IMR-90 (cell line): ENCODE measurements at regions not wholly inside any gene's neighbourhood (a gene's known extent, or its start where the extent isn't known, plus 50 kb on each side); places are given as distances from the start of the nearest gene placed in this dataset.

ENCODE experiments used
- ATAC-seq: fragments of 200-7000 bp; cut with Tn5 transposase; 2 replicates; pipeline ENCODE4 v1.9.1; 2020; ENCODE audit warnings: low read depth, mild to moderate bottlenecking, moderate library complexity
- BruUV-seq: library from RNA; stranded (reverse); fragments of 400-500 nt; replicated peaks from 2 replicates; lab custom pipeline; 2021; lab: Mats Ljungman, UMichigan
- CTCF ChIA-PET: fragments of 300-600 bp; formaldehyde crosslinking; extraction: SDS; loops from one replicate; lab custom pipeline; 2021; ENCODE audit warnings: antibody characterized with exemption; lab: Yijun Ruan, JAX
- POLR2A ChIA-PET: fragments of 300-600 bp; sonication (Branson Sonifier 250); formaldehyde crosslinking; loops from one replicate; lab custom pipeline; 2022; ENCODE audit warnings: antibody characterized with exemption; ENCODE audit not compliant: unreplicated experiment; lab: Charles Lee
- DNase-seq: peaks from one replicate; pipeline ENCODE4 v3.0.0; 2013
- H2AFZ ChIP-seq: replicated peaks from 2 replicates; pipeline ENCODE3; 2013; ENCODE audit warnings: low read length, mild to moderate bottlenecking; ENCODE audit not compliant: poor library complexity
- H2AK5ac ChIP-seq: 2 replicates; pipeline ENCODE4 v1.6.1; 2013; ENCODE audit warnings: low read depth, low read length, inconsistent platforms
- H2AK9ac ChIP-seq: replicated peaks from 2 replicates; pipeline ENCODE3; 2013; ENCODE audit warnings: mild to moderate bottlenecking, low read depth, low read length, moderate library complexity; ENCODE audit not compliant: poor library complexity
- H2BK120ac ChIP-seq: 2 replicates; pipeline ENCODE4 v1.6.1; 2013; ENCODE audit warnings: low read depth, low read length, inconsistent platforms
- H2BK15ac ChIP-seq: 3 replicates; pipeline ENCODE4 v1.6.1; 2013; ENCODE audit warnings: low read depth, low read length, inconsistent platforms
- H2BK20ac ChIP-seq: 2 replicates; pipeline ENCODE4 v1.6.1; 2013; ENCODE audit warnings: low read depth, mild to moderate bottlenecking, inconsistent platforms, low read length, moderate library complexity
- H2BK5ac ChIP-seq: 2 replicates; pipeline ENCODE4 v1.6.1; 2013; ENCODE audit warnings: mild to moderate bottlenecking, low read depth, low read length, inconsistent platforms; ENCODE audit not compliant: poor library complexity, severe bottlenecking
- H3K14ac ChIP-seq: replicated peaks from 2 replicates; pipeline ENCODE4 v1.6.1; 2013; ENCODE audit warnings: low read depth, low read length, inconsistent platforms
- H3K18ac ChIP-seq: 2 replicates; pipeline ENCODE4 v1.6.1; 2013; ENCODE audit warnings: low read depth, low read length, control low read depth
- H3K23ac ChIP-seq: 2 replicates; pipeline ENCODE4 v1.6.1; 2013; ENCODE audit warnings: low read depth, low read length, inconsistent platforms
- H3K27ac ChIP-seq: 2 replicates; pipeline ENCODE4 v1.5.1; 2013; ENCODE audit warnings: mild to moderate bottlenecking, control low read depth, low read length; ENCODE audit not compliant: insufficient read depth
- H3K27me3 ChIP-seq: 2 replicates; pipeline ENCODE4 v1.6.1; 2013; ENCODE audit warnings: low read length; ENCODE audit not compliant: control insufficient read depth, insufficient read depth
- H3K36me3 ChIP-seq: 2 replicates; pipeline ENCODE4 v1.6.1; 2013; ENCODE audit warnings: low read length, mixed read lengths; ENCODE audit not compliant: control insufficient read depth, insufficient read depth
- H3K4ac ChIP-seq: 2 replicates; pipeline ENCODE4 v1.6.1; 2013; ENCODE audit warnings: low read depth, low read length, inconsistent platforms
- H3K4me1 ChIP-seq: 2 replicates; pipeline ENCODE4 v1.6.1; 2013; ENCODE audit warnings: low read length, mixed read lengths; ENCODE audit not compliant: control insufficient read depth, insufficient read depth
- H3K4me2 ChIP-seq: 2 replicates; pipeline ENCODE4 v1.6.1; 2013; ENCODE audit warnings: low read depth, mild to moderate bottlenecking, control low read depth, low read length, moderate library complexity
- H3K4me3 ChIP-seq: 2 replicates; pipeline ENCODE4 v1.5.1; 2013; ENCODE audit warnings: low read depth, mild to moderate bottlenecking, control low read depth, low read length, moderate library complexity; ENCODE audit not compliant: insufficient read depth
- H3K56ac ChIP-seq: 2 replicates; pipeline ENCODE4 v1.6.1; 2013; ENCODE audit warnings: low read length, inconsistent platforms; ENCODE audit not compliant: insufficient read depth; ENCODE audit errors: extremely low read depth
- H3K79me1 ChIP-seq, 2 experiments: 2 replicates each; pipeline ENCODE4 v1.6.1; 2013; ENCODE audit warnings: low read length in 2 of 2, inconsistent platforms in 1 of 2, low read depth in 1 of 2
- H3K9ac ChIP-seq: 2 replicates; pipeline ENCODE4 v1.6.1; 2013; ENCODE audit warnings: low read depth, low read length, control low read depth
- H3K9me1 ChIP-seq: 2 replicates; pipeline ENCODE4 v1.6.1; 2013; ENCODE audit warnings: low read length, inconsistent platforms; ENCODE audit not compliant: insufficient read depth
- H3K9me3 ChIP-seq: 2 replicates; pipeline ENCODE4 v1.6.1; 2013; ENCODE audit warnings: low read length; ENCODE audit not compliant: control insufficient read depth, insufficient read depth
- H4K20me1 ChIP-seq: 2 replicates; pipeline ENCODE4 v1.6.1; 2013; ENCODE audit warnings: low read length, inconsistent platforms; ENCODE audit not compliant: insufficient read depth
- H4K5ac ChIP-seq: 2 replicates; pipeline ENCODE4 v1.6.1; 2013; ENCODE audit warnings: mild to moderate bottlenecking, low read depth, low read length, control low read depth
- H4K8ac ChIP-seq, 2 experiments: 2 replicates each; pipeline ENCODE4 v1.6.1; 2013; ENCODE audit warnings: low read depth in 2 of 2, low read length in 2 of 2, control low read depth in 1 of 2, inconsistent platforms in 1 of 2
- H4K91ac ChIP-seq: 2 replicates; pipeline ENCODE4 v1.6.1; 2013; ENCODE audit warnings: low read depth, low read length, inconsistent platforms; ENCODE audit not compliant: insufficient read depth
- CHD1 ChIP-seq: IDR thresholded peaks from 2 replicates; pipeline ENCODE4 v1.6.1; 2012; ENCODE audit warnings: low read depth, low read length, improper control_type of control experiment
- MXI1 ChIP-seq: IDR thresholded peaks from 2 replicates; pipeline ENCODE4 v1.6.1; 2012; ENCODE audit warnings: low read depth, mild to moderate bottlenecking, low read length, moderate library complexity, borderline replicate concordance
- NFE2L2 ChIP-seq: fragments of 150-350 bp; IDR thresholded peaks from 2 replicates; pipeline ENCODE4 v1.6.1; 2016; ENCODE audit warnings: low read depth, mild to moderate bottlenecking, low read length
- RCOR1 ChIP-seq: IDR thresholded peaks from 2 replicates; pipeline ENCODE4 v1.6.1; 2012; ENCODE audit warnings: mild to moderate bottlenecking, low read length, improper control_type of control experiment; ENCODE audit not compliant: insufficient replicate concordance
- WGBS, 2 experiments: methylation state at CpG; one replicate each; pipeline versions ENCODE4 v1.1.5 to v1.1.7; 2013; ENCODE audit warnings: missing lambda C conversion rate in 2 of 2; ENCODE audit not compliant: insufficient read length in 1 of 2; ENCODE audit errors: extremely low coverage in 2 of 2; 5-methylcytosine and 5-hydroxymethylcytosine counted together
- dilution Hi-C: fragments of 300-500 bp; cut with HindIII; formaldehyde crosslinking; loops from one replicate; pipeline ENCODE4 v1.14.3; 2018; ENCODE audit warnings: low sequenced_read_pairs; ENCODE audit not compliant: unreplicated experiment
- in situ Hi-C: fragments of 300-500 bp; cut with MboI; formaldehyde crosslinking; loops from 3 replicates; pipeline ENCODE4 v1.14.3; 2019; ENCODE audit warnings: low sequenced_read_pairs, inconsistent platforms, mixed read lengths
- intact Hi-C: fragments of 100-400 bp; cut with micrococcal nuclease; formaldehyde crosslinking; loops from 2 replicates; pipeline ENCODE4 v1.10.0; 2022
- TF ChIP-seq, protein P1 (sequence below): conservative IDR thresholded peaks from 2 replicates; pipeline ENCODE4 v1.5.1; 2012; ENCODE audit warnings: mild to moderate bottlenecking, low read depth, low read length, improper control_type of control experiment
- TF ChIP-seq, protein P2 (sequence below): fragments of 150-350 bp; IDR thresholded peaks from 2 replicates; pipeline ENCODE4 v1.6.1; 2017; ENCODE audit warnings: mild to moderate bottlenecking, antibody characterized with exemption, low read length, low read depth

DNA sequence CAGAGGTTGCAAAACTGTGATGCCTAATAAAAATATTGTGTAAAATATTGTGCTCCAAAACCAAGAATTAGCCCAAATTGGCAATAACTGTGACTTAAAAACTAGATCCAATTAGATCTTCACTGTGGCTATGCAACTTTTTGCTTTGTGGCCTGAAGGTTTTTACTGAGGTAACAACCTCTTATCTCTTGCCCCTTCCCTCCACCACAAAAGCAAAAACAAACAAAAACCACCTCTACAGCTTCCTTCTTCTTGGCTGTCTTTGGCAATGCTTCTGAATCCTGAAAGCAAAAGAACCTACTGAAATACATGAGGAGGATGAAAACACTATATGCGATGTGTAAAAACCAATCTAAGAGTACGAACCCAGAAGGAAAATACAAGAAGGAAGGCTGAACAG, 226.7 kb upstream of the MBL2 start:
- intact Hi-C loops = no loop called here
- ChIA-PET CTCF (interaction anchor here (0.6 kb wide), 1 partner anchor 1359 kb away, joined by 3 read pairs; no protein-coding TSS in a partner anchor), POLR2A (no interaction called here)
- Histone ChIP-seq H3K9ac (no peak overlapping the region), H2AFZ (no peak overlapping the region), H3K4me1 (no peaks in the 10 kb centered on the region), H3K9me1 (no peaks in the 10 kb centered on the region), H4K5ac (no peak overlapping the region), H4K91ac (no peak overlapping the region), H3K4ac (no peak overlapping the region), H2BK5ac (no peak overlapping the region), H4K20me1 (no peaks in the 10 kb centered on the region), H3K14ac (no peak overlapping the region), H3K23ac (no peak overlapping the region), H3K27ac (no peak overlapping the region), H3K36me3 (no peaks in the 10 kb centered on the region), H3K18ac (no peak overlapping the region), H3K4me3 (no peak overlapping the region), H3K9me3 (no peaks in the 10 kb centered on the region), H2BK15ac (no peak overlapping the region), H3K79me1 (no peaks in the 10 kb centered on the region), H3K56ac (no peak overlapping the region), H2BK20ac (no peak overlapping the region), H3K4me2 (no peak overlapping the region), H2BK120ac (no peak overlapping the region), H2AK9ac (no peak overlapping the region), H2AK5ac (no peak overlapping the region), H3K27me3 (no peaks in the 10 kb centered on the region), H4K8ac (no peak overlapping the region)
- dilution Hi-C loops = no loop called here
- no peak for ATAC-seq
- no peak for TF ChIP-seq RCOR1
- no peak for TF ChIP-seq CHD1
- no peak for TF ChIP-seq MXI1
- TF ChIP-seq, protein P1, sequence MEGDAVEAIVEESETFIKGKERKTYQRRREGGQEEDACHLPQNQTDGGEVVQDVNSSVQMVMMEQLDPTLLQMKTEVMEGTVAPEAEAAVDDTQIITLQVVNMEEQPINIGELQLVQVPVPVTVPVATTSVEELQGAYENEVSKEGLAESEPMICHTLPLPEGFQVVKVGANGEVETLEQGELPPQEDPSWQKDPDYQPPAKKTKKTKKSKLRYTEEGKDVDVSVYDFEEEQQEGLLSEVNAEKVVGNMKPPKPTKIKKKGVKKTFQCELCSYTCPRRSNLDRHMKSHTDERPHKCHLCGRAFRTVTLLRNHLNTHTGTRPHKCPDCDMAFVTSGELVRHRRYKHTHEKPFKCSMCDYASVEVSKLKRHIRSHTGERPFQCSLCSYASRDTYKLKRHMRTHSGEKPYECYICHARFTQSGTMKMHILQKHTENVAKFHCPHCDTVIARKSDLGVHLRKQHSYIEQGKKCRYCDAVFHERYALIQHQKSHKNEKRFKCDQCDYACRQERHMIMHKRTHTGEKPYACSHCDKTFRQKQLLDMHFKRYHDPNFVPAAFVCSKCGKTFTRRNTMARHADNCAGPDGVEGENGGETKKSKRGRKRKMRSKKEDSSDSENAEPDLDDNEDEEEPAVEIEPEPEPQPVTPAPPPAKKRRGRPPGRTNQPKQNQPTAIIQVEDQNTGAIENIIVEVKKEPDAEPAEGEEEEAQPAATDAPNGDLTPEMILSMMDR = no peak
- TF ChIP-seq, protein P2, sequence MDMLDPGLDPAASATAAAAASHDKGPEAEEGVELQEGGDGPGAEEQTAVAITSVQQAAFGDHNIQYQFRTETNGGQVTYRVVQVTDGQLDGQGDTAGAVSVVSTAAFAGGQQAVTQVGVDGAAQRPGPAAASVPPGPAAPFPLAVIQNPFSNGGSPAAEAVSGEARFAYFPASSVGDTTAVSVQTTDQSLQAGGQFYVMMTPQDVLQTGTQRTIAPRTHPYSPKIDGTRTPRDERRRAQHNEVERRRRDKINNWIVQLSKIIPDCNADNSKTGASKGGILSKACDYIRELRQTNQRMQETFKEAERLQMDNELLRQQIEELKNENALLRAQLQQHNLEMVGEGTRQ = no peak
- no peak for TF ChIP-seq NFE2L2
- WGBS, 2 experiments = no CpG with 5 or more reads among the region's 2 CpGs
- no TSS peak for BruUV-seq
- in situ Hi-C loops = no loop called here
- DNase-seq = no peak
